Immature natural killer cell (primary cell): ENCODE measurements at regions not wholly inside any gene's neighbourhood (a gene's known extent, or its start where the extent isn't known, plus 50 kb on each side); places are given as distances from the start of the nearest gene placed in this dataset.
"Not testable (repeated sequence)": the region's sequence is repeated elsewhere in the genome, so short reads cannot be mapped to it uniquely, and the experiment has no call there.

Experiments
- DNase-seq, 3 donors: peaks; one replicate each; pipeline ENCODE4 v3.0.0; 2022; ENCODE audit warnings: mixed read lengths in 1 of 3
- H3K27ac Mint-ChIP-seq, 6 donors: one replicate each; pipeline ENCODE4 v1.8.0; 2020; ENCODE audit warnings: mixed read lengths in 6 of 6, mild to moderate bottlenecking in 5 of 6, inconsistent platforms in 4 of 6, moderate library complexity in 3 of 6
- H3K27me3 Mint-ChIP-seq, 3 donors: one replicate each; pipeline ENCODE4 v1.8.0; 2020 to 2021; ENCODE audit warnings: low read depth in 3 of 3, mild to moderate bottlenecking in 3 of 3, mixed read lengths in 3 of 3, moderate library complexity in 3 of 3, inconsistent platforms in 1 of 3
- H3K36me3 Mint-ChIP-seq, 3 donors: one replicate each; pipeline ENCODE4 v1.8.0; 2020; ENCODE audit warnings: mixed read lengths in 3 of 3, inconsistent platforms in 2 of 3, mild to moderate bottlenecking in 2 of 3
- H3K4me1 Mint-ChIP-seq, 2 donors: one replicate each; pipeline ENCODE4 v1.8.0; 2020; ENCODE audit warnings: inconsistent platforms in 2 of 2, mild to moderate bottlenecking in 2 of 2, mixed read lengths in 2 of 2, moderate library complexity in 1 of 2
- H3K4me3 Mint-ChIP-seq, 5 donors: one replicate each; pipeline ENCODE4 v1.8.0; 2020; ENCODE audit warnings: mild to moderate bottlenecking in 5 of 5, mixed read lengths in 5 of 5, inconsistent platforms in 3 of 5, moderate library complexity in 3 of 5
- H3K9me3 Mint-ChIP-seq, 6 donors: one replicate each; pipeline ENCODE4 v1.8.0; 2020; ENCODE audit warnings: mild to moderate bottlenecking in 6 of 6, mixed read lengths in 6 of 6, inconsistent platforms in 4 of 6, moderate library complexity in 3 of 6

DNA sequence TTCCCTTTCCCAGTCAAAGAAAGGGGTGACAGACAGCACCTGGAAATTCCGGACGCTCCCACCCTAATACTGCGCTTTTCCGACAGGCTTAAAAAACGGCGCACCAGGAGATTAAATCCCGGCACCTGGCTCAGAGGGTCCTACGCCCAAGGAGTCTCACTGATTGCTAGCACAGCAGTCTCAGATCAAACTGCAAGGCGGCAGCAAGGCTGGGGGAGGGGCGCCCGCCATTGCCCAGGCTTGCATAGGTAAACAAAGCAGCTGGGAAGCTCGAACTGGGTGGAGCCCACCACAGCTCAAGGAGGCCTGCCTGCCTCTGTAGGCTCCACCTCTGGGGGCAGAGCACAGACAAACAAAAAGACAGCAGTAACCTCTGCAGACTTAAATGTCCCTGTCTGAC, 585.7 kb downstream of the TBC1D32 start:
- H3K9me3 Mint-ChIP-seq = peaks cover 0 to 27% (median 11%) of the 10 kb centered on the region in 6 donors
- not testable (repeated sequence) for H3K27ac Mint-ChIP-seq, H3K27me3 Mint-ChIP-seq

DNA sequence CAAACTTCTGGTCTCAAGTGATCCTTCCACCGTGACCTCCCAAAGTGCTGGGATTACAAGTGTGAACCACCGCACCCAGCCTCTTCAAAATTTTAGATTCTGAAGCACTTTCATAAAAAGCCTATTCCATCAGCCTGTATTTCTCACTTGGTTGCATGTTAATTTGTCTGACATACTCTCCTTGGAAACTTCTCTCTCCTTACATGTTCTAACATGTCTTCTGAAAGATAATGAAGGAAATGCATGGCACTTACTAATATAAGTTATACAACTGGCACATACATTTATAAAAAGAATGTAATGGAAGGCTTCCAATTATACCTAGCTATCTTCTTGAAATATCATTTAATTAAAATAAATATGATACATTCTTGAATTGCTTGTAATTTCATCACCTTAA, 597.5 kb downstream of the TBC1D32 start:
- Mint-ChIP-seq H3K4me3 (no peak overlapping the region), H3K27ac (no peak overlapping the region), H3K9me3 (peaks cover 4 to 21% (median 12%) of the 10 kb centered on the region in 6 donors), H3K36me3 (no peaks in the 10 kb centered on the region), H3K27me3 (no peaks in the 10 kb centered on the region), H3K4me1 (no peaks in the 10 kb centered on the region)
- DNase-seq = no peak

More for the DNA sequence above, 585.7 kb downstream of the TBC1D32 start:
- not testable (repeated sequence) for DNase-seq, H3K36me3 Mint-ChIP-seq, H3K4me1 Mint-ChIP-seq, H3K4me3 Mint-ChIP-seq

DNA sequence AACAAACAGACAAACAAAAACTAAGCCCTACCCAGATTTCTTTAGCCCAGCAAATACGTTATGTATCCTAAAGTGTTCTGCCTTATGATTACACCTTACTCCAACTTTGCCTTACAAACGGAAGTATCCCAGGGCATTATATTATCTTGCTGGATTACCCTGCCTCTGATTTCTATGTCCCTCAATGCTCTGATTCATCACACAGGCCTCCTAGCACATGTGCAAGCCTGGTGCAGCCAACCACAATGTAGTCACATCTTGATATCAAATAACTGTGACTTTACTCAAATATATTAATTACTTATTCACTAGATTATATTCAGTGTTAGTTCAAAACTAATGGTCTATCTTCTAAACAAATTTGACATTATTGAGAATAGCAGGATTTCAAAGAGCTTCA, 598.6 kb downstream of the TBC1D32 start:
- DNase-seq = no peak
- H3K4me3 Mint-ChIP-seq = no peak overlapping the region
- no peaks in the 10 kb centered on the region for H3K27me3 Mint-ChIP-seq
- H3K4me1 Mint-ChIP-seq = no peaks in the 10 kb centered on the region
- H3K27ac Mint-ChIP-seq = no peak overlapping the region
- peaks cover 4 to 17% (median 11%) of the 10 kb centered on the region in 6 donors for H3K9me3 Mint-ChIP-seq
- H3K36me3 Mint-ChIP-seq = no peaks in the 10 kb centered on the region

DNA sequence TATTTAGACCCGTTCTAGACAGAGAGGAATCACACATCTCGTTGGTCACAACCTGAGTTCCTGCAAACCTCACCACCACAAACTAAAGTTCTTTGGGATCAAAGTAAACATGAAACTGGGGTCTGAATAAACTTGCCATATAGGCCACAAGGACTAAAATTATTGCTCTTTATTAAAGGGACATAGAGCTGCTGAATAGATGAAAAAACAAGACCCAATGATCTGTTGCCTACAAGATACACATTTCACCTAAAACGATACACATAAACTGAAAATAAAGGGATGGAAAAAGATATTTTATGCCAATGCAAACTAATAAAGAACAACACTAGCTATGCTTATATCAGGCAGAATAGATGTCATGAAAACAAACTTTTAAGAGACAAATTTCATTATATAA, 623.0 kb downstream of the TBC1D32 start:
- Mint-ChIP-seq H3K4me3 (no peak overlapping the region), H3K36me3 (peaks cover 0 to 11% (median 0%) of the 10 kb centered on the region in 3 donors), H3K4me1 (no peaks in the 10 kb centered on the region), H3K27me3 (peaks cover 0 to 1% (median 0%) of the 10 kb centered on the region in 3 donors), H3K27ac (no peak overlapping the region), H3K9me3 (peaks cover 19 to 63% (median 40%) of the 10 kb centered on the region in 6 donors)
- DNase-seq = no peak

DNA sequence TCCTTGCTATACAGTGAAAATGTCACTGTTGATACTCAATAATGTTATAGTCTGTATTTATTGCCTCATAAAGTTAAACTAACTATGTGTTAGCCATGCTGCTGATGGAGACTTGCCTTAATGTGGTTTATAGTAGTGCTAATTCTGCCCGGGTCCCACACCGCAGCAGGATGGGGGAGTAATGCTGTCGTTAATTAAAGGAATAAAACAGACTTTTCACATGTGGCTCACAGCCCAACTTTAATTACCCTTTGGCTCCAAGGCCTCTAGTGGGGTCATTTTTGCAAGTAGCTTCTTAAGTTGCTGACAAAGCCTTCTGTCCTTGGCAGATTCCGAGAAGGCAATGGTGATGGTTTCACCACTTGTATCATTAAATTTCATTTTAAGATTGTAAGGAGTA, 634.3 kb downstream of the TBC1D32 start:
- H3K4me3 Mint-ChIP-seq = no peak overlapping the region
- no peak overlapping the region for H3K27ac Mint-ChIP-seq
- H3K36me3 Mint-ChIP-seq = no peaks in the 10 kb centered on the region
- peaks cover 0 to 2% (median 1%) of the 10 kb centered on the region in 3 donors for H3K27me3 Mint-ChIP-seq
- DNase-seq = no peak
- peaks cover 4 to 25% (median 20%) of the 10 kb centered on the region in 6 donors for H3K9me3 Mint-ChIP-seq
- H3K4me1 Mint-ChIP-seq = no peaks in the 10 kb centered on the region

DNA sequence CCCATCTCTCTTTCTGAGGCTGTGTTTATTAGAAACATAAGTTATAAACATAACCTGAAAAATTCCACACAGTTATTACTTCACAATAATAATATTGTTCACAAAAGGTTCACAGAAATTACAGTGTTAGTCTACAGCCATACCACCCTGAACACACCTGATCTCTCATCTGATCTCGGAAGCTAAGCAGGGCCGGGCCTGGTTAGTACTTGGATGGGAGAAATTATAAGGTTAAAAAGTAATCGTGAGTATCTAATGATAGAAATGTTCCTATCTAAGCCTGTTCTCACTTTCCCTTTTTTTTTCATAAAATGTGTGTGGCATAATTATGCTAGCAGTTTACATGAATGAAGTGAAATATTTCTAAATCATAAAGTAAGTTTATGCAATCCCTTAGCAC, 647.8 kb downstream of the TBC1D32 start:
- Mint-ChIP-seq H3K4me1 (no peaks in the 10 kb centered on the region), H3K9me3 (peaks cover 2 to 14% (median 6%) of the 10 kb centered on the region in 6 donors), H3K27me3 (peaks cover 0 to 1% (median 0%) of the 10 kb centered on the region in 3 donors), H3K36me3 (no peaks in the 10 kb centered on the region), H3K27ac (no peak overlapping the region), H3K4me3 (no peak overlapping the region)
- no peak for DNase-seq

DNA sequence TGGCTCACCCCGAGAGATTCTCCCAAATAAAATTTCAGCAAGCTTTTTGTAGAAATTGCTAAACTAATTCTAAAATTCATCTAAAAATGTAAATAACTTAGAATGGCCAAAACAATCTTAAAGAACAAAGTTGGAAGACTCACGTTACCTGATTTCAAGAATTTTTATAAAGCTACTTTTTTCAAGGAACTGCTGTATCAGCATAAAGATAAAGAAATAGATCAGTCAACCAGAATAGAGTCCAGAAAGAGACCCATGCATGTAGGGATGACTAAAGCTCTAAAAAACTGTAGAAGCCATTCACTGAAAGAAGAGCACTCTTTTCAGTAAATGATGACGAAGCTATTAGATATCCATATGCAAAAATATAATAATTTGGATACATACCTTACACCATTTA, 652.1 kb downstream of the TBC1D32 start:
- DNase-seq = no peak
- H3K27me3 Mint-ChIP-seq = peaks cover 0 to 1% (median 0%) of the 10 kb centered on the region in 3 donors
- no peak overlapping the region for H3K4me3 Mint-ChIP-seq
- no peaks in the 10 kb centered on the region for H3K36me3 Mint-ChIP-seq
- H3K9me3 Mint-ChIP-seq = peaks cover 5 to 33% (median 10%) of the 10 kb centered on the region in 6 donors
- no peaks in the 10 kb centered on the region for H3K4me1 Mint-ChIP-seq
- no peak overlapping the region for H3K27ac Mint-ChIP-seq

DNA sequence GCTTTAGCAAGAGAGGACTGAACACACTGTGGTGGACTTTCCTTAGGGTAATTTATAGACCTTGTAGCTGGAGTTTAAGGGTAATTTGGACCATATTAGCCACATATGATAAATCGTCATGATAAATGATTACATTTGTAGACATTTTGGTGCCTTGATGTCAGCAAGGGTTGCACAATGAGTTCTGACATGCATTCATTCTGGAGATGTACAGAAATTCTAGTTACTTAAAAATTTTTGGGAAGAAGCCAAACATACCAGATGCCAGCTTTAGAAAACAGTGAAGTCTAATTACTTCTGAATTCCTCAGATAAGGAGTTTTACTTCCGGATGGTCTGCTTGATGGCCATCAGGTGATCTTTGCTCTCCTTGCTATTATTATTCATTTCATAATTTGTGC, 653.1 kb downstream of the TBC1D32 start:
- Mint-ChIP-seq H3K36me3 (no peaks in the 10 kb centered on the region), H3K4me1 (no peaks in the 10 kb centered on the region), H3K27ac (no peak overlapping the region), H3K9me3 (peaks cover 8 to 33% (median 13%) of the 10 kb centered on the region in 6 donors), H3K27me3 (no peaks in the 10 kb centered on the region), H3K4me3 (no peak overlapping the region)
- no peak for DNase-seq

DNA sequence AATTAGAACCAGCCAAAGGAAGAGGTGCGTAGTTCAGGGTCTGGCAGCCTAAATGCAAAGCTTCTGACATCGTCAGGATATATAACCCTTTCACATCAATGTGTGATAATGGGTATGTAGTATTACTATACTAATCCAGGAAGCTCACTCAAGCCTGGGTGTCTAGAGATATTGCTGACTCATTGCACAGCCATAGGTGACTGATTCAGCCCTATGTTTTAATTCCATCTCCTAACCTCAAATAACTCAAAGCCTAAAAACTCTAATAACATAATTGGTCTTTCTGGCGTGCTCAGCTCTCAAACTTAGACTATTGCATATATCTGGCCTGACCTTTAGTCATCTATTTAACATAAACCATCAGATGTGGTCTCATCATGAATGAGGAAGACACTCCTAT, 658.4 kb downstream of the TBC1D32 start:
- H3K9me3 Mint-ChIP-seq = peaks cover 6 to 17% (median 11%) of the 10 kb centered on the region in 6 donors
- H3K27me3 Mint-ChIP-seq = no peaks in the 10 kb centered on the region
- H3K4me3 Mint-ChIP-seq = no peak overlapping the region
- no peaks in the 10 kb centered on the region for H3K36me3 Mint-ChIP-seq
- DNase-seq = no peak
- no peak overlapping the region for H3K27ac Mint-ChIP-seq
- H3K4me1 Mint-ChIP-seq = no peaks in the 10 kb centered on the region

DNA sequence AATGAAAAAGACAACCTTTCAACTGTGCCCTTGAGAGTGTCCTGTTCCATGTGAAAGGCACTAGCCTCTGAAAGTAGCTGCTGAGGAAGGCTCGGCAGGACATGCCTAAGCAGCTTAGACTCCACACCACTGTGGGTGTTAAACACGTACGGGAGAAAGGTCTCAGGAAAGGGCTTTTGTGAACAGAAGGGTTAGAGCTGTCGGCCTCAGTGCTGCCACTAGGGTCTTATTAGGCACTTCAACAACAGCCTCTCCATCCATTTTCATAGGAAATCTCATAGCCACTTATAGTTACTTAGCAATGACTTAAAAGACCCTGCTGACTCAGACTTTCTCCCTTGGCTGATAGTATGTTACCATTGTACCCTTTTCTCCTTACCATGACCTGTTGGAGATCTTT, 662.8 kb downstream of the TBC1D32 start:
- Mint-ChIP-seq H3K4me1 (no peaks in the 10 kb centered on the region), H3K9me3 (peaks cover 7 to 39% (median 22%) of the 10 kb centered on the region in 6 donors), H3K27me3 (no peaks in the 10 kb centered on the region), H3K4me3 (no peak overlapping the region), H3K27ac (no peak overlapping the region), H3K36me3 (no peaks in the 10 kb centered on the region)
- no peak for DNase-seq

DNA sequence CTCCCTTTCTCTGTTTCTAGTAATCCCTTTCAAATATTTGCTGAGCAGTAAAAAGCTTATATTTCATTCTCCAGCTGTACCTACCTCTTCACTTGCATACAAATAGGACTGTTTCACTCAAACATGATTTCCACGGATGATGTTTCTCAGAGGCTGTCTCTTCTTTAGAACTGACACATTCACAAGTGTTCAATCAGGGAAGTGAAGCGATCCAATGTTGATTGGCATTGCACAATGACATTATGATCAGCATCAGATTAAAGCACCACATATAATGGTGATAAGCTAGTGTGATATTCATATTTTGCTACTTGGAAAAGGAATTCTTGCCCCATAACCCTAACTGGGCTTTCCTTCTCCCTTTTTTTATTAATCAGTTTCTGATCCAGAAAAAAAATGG, 681.8 kb downstream of the TBC1D32 start:
- H3K27ac Mint-ChIP-seq = no peak overlapping the region
- no peaks in the 10 kb centered on the region for H3K4me1 Mint-ChIP-seq
- H3K9me3 Mint-ChIP-seq = peaks cover 2 to 24% (median 12%) of the 10 kb centered on the region in 6 donors
- no peak overlapping the region for H3K4me3 Mint-ChIP-seq
- no peak for DNase-seq
- H3K27me3 Mint-ChIP-seq = no peaks in the 10 kb centered on the region
- no peaks in the 10 kb centered on the region for H3K36me3 Mint-ChIP-seq

DNA sequence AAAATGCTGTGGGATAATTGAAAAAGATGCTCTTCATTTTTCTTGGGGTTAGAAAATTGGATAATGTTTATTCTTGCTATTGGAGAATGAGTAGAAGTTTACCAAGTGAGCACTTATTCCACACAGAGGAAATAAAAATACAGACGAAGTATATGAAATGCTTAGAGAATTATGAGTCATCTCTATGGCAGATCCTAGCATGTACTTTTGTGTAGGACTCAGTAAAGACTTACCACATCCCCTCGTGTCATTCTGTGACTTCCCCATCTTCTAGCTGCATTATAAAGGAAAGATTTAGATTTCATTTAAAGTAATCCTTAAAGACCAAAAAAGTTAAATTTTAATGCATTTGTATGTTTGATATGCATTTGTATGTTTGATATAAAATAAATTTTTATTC, 685.6 kb downstream of the TBC1D32 start:
- no peak for DNase-seq
- H3K27me3 Mint-ChIP-seq = no peaks in the 10 kb centered on the region
- no peak overlapping the region for H3K4me3 Mint-ChIP-seq
- no peaks in the 10 kb centered on the region for H3K36me3 Mint-ChIP-seq
- no peak overlapping the region for H3K27ac Mint-ChIP-seq
- H3K9me3 Mint-ChIP-seq = peaks cover 6 to 38% (median 15%) of the 10 kb centered on the region in 6 donors
- H3K4me1 Mint-ChIP-seq = no peaks in the 10 kb centered on the region

DNA sequence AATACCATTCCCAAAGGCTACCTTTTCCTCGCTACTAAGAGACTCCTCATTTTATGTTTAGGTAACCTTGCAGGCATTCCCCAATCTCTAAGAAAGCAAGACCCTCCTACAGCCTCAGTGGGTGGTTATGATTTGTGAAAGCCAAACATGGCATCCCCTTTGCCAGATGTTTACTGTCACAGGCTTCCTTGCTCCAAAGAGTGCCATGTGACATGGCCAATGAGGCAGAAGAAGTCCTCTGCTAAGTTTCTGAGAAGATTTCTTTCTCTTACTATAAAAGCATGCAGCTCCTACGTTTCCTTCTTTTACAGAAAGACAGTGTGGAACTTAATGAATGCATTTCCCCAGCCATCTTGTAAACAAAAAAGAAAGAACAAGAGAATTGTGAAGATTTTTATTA, 688.2 kb downstream of the TBC1D32 start:
- Mint-ChIP-seq H3K4me3 (no peak overlapping the region), H3K27me3 (no peaks in the 10 kb centered on the region), H3K9me3 (peaks cover 6 to 30% (median 15%) of the 10 kb centered on the region in 6 donors), H3K36me3 (no peaks in the 10 kb centered on the region), H3K4me1 (no peaks in the 10 kb centered on the region), H3K27ac (no peak overlapping the region)
- no peak for DNase-seq

DNA sequence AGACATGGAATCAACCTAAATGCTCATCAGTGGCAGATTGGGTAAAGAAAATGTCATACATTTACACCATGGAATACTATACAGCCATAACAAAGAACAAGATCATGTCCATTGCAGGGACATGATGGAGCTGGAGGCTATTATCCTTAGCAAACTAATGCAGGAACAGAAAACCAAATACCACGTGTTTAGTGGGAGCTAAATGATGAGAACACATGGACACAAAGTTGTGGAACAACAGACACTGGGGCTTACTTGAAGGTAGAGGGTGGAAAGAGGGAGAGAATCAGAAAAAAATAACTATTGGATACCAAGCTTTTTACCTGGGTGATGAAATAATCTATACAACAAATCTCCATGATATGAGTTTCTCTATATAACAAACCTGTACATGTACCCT, 701.3 kb downstream of the TBC1D32 start:
- DNase-seq = no peak
- Mint-ChIP-seq H3K4me1 (no peaks in the 10 kb centered on the region), H3K9me3 (peaks cover 0 to 9% (median 0%) of the 10 kb centered on the region in 6 donors)

DNA sequence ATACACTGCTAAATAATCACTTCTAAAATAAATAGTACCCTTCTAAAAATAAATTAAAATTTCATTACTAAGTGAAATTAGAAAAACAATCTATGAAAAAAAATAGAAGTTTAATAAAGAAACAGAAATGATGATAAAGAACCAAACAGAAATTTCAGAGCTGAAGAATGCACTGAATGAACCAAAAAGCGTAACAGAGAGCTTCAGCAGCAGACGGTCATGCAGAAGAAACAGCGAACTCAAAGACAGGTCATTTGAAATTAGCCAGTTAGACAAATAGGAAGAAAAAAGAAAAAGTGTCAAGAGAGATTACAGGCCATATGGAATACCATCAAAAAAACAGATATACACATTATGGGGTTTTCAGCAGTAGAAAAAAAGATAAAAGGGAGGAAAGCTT, 706.7 kb downstream of the TBC1D32 start:
- Mint-ChIP-seq H3K4me3 (no peak overlapping the region), H3K27ac (no peak overlapping the region), H3K27me3 (no peaks in the 10 kb centered on the region), H3K4me1 (no peaks in the 10 kb centered on the region), H3K9me3 (peaks cover 0 to 11% (median 2%) of the 10 kb centered on the region in 6 donors), H3K36me3 (no peaks in the 10 kb centered on the region)
- DNase-seq = no peak

More for the DNA sequence above, 701.3 kb downstream of the TBC1D32 start:
- Mint-ChIP-seq H3K27ac (no peak overlapping the region), H3K27me3 (no peaks in the 10 kb centered on the region), H3K36me3 (no peaks in the 10 kb centered on the region), H3K4me3 (no peak overlapping the region)
